Fibroblast of skin of left biceps (primary cell): ENCODE measurements at regions not wholly inside any gene's neighbourhood (a gene's known extent, or its start where the extent isn't known, plus 50 kb on each side); places are given as distances from the start of the nearest gene placed in this dataset.
"Not testable (repeated sequence)": the region's sequence is repeated elsewhere in the genome, so short reads cannot be mapped to it uniquely, and the experiment has no call there.

ENCODE experiments used
- DNase-seq, 2 experiments: peaks; one replicate each; pipeline ENCODE4 v3.0.0-alpha.2; 2013; ENCODE audit warnings: low read depth in 2 of 2

DNA sequence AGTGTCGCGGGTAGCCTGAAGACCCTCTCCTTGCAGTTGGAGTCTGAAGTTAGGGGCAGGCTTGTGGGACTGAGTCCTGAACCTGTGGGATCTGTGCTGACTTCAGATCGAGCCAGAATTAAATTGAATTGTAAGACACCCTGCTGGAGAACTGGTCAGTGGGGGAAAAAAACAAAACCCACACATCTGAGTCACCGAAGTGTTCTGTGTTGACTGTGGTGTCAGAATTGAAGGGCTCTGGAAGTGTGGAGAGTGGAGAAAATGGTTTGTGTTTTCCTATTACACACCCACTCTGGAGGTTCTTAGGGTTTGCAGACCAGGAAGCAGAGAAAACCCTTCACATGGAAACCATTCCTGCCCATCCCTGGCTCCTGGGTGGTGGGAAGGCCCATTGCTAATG is 209.5 kb upstream of the GALNT2 start:
- no peak for DNase-seq

DNA sequence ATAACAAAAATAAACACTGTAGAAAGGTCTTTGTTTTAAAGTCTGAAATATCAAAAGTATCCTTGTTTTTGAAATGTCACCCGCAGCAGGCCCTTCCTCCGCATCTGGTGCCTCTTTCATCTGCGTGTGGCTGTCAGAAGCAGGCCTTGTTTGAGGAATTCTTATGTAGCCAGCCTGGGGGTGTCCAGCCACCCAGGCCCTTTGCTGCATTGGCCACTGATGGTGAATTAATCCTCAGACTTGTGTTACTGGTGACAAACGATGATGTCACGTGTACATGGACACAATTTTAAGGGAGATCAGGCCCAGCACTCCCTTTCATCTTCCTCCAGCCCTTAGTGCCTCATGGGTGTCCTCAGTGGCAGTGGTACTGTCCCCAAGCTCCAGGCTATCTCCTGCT is 208.0 kb upstream of the GALNT2 start:
- no peak for DNase-seq

DNA sequence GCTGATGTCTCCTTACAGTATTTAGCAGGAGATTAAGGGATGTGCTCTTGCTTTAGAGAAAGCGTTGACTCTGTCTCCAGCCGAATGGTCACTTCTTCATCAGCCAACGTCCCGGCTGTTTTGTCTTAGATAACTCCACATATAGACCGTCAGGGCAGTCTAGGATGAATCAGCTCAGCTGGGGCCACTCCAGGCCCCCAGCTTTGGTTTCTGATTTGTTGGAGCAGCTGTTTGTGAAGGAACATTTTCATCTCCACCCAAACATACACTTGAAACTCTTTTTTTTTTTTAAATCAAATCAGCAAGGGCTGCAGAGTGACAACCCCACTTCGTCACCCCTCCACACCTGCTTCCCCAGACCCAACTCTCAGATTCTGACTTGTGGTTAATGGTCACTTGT is 206.1 kb upstream of the GALNT2 start:
- DNase-seq = no peak

DNA sequence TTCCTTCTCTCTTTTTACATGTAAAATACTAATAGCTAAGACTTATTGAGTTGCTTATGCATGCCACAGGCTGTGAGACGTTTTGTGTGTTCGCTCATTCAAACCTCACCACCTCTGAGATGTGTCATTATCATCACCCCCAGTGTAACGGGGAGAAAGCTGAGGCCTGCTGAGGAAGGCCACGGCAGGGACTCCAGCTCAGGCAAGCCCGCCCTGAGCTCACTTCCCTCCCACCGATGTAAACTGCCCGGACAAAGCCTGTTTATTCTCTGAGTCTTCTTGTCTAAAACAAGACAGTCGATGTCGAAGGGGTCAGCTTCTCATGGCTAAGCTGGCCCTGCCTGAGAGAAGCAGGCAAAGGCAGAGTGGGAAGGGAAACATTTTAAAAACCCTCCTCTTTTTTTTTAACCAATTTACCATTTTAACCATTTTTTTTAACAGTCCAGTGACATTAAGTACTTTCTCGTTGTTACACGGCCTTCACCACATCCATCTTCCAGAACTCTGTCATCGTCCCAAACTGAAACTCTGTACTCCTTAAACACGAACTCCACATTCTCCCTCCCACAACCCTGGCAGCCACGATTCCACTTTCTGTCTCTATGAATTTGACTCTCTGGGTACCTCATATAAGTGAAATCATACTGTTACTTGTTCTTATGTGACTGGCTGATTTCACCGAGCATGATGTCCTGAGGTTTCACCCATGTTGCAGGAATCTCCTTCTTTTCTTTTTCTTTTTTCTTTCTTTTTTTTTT is 204.8 kb upstream of the GALNT2 start:
- DNase-seq = no peak

DNA sequence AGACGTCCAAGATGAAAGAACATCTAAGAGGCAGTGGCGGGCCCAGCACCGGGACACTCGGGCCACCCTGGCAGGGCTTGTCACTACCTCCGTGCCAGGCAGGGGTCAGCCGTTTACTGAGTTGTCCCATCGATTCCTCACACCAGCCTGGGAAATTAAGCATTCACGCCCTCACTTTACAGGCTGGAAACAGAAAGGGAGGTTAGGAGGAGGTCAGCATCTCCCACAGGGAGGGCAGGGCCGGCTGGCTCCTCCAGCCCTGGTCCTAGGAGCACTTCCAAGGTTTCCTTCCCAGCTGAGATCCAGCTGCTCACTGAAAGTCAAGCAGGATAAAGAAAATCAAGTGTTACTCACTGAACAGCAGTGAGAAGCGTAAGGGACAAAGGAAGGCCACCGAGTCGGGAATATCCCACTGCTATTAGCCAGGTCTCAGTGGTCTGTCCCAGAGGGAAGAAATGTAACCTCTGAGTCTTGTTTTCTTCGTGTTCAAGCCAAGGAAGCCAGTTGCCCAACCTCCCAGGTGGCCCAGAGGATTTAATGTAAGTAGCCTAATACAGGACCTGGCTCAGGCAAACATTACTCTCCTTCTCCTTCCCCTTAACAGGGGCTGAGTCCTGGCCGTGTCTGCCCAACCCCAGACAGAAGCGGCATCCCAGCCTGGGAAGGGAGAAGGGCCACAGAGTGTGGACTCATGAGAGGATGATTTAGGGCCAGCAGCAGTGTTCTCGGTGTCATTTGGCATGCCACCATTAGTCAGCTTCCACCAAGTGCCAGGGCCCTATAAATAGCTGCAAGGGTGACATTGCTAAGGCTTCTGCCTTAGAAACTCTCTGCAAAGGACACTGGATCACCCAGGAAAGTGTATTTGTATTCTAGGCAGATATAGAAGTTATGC is 203.1 kb upstream of the GALNT2 start:
- DNase-seq = no peak

DNA sequence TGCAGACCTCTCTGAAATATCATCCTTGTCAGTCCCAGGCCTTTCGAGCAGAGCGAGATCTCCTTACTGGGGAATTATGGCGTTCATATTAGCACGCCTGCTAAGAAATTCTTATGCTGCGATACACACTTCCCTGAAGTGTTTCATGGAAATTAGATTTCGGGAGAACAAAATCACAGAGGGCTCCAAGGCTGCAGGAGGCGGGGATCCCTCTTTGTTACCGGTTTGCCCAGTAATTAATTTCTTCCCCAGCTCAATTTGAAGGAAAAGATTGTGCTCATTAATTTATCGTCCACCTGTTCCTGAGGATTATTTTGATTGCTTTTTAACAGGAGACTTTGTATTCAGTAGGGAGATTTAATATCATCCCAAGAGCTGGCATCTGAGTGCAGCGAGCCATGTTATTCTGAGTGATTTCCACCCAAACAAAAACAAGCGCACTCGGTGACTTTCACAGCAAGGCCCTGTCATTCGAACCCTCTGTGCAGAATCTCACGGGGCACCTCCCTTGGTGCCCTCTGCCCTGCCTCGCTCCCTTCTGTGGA is 202.3 kb upstream of the GALNT2 start:
- no peak for DNase-seq

DNA sequence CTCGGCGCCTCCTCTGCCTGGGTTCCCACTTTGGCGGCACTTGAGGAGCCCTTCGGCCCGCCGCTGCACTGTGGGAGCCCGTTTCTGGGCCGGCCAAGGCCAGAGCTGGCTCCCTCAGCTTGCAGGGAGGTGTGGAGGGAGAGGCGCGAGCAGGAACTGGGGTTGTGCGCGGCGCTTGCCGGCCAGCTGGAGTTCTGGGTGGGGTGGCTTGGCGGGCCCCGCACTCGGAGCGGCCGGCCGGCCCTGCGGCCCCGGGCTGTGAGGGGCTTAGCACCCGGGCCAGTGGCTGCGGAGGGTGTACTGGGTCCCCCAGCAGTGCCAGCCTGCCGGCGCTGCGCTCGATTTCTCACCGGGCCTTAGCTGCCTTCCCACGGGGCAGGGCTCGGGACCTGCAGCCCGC is 201.7 kb upstream of the GALNT2 start:
- DNase-seq = not testable (repeated sequence)

DNA sequence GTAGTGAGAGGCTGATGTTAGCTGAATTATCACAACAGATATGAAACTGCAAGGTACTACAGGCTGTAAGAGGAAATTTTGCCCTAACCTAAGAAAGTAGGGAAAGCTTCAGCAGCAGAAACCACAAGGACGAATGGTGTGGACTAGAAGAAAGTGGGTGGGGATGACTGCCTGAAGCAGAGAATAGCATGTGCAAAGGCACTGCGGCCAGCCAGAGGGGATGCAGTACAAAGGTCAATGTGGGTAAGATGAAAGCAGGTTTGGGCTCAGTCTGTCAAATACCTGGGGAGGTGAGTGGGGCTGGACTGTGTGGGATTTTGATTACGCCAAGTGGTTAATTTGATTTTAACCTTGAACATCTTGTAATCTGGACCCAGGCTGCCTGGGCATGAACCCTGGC is 199.3 kb upstream of the GALNT2 start:
- no peak for DNase-seq

DNA sequence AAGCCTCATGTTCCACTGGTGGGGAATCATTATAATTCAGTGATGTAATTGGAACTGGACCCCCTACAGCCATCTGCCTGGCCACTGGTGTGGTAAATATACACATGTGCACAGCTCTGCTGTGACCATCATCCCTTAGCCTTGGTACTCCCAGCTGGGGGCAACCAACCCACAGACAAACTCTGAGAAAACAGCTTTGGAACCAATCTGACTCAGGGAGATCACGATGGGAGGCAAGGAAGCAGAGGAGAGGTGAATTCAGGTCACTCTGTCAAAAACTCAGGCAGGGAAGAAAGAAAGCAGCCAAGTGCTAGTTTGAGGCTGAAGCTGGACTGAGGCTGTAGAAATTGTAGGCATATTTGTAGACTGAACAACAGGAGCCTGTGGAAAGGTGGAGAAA is 197.8 kb upstream of the GALNT2 start:
- no peak for DNase-seq

DNA sequence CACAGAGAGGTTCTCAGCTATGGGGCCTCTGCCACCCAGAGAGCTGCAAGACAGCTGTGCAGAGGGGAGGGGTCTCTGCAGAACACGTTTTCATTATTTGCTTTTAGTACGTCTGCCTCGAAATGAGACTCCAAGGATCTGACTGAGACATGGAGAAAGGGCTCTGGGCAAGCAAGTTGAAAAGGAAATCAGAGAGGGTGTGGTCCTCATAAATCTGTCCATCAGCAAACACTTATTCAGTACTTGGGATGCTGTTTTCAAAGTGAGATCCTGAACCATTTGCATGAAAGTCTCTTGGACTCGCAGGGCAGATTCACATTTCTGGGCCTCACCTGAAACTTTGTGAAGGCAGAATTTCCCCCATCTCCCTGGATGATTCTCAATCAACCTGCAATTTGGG is 197.4 kb upstream of the GALNT2 start:
- no peak for DNase-seq

DNA sequence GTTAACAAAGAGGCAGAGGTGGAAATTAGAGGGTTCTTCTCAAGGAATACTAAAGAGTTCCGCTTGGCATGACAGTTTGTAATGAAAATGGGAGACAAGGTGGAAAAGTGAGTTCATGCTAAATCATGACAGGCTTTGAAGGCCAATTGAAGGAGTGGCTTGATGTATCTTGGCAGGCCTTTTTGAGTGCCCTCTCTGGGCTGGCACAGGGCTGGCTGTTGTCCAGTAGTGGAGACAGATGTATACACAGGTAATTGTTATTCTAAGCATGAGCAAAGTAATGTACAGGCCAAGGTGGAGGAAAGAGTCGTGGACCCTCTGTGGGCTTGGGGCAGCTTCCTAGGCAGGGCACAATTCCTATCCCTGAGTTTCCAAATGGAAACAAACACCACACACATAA is 196.7 kb upstream of the GALNT2 start:
- no peak for DNase-seq

DNA sequence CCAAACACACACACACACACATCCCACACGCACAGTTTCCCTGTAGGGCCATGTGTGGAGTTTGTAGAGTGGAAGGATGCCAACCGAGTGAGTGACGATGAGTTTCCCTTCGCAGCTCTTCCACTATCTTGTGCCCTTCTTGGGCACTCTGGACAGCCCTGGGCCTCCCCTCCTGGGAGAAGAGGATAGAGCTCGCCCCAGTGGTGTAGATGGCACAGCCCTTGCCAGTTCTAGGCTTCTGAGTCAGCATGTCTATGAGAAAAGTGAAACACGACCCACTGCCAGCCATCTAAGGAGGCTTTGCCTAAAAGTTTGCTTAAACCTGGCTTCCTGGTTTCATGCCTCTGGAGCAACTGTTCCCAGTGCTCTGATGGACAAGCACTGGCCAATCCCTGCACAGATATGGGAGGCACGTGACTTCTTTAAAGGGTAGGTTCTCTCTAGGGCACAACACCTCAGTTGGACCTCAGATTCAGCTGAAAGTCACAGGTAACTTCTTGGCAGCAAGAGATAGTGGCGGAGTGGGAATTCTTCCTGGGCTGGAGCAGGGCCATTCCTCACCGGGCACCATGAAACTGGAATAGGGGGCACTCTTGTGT is 195.9 kb upstream of the GALNT2 start:
- DNase-seq = no peak

DNA sequence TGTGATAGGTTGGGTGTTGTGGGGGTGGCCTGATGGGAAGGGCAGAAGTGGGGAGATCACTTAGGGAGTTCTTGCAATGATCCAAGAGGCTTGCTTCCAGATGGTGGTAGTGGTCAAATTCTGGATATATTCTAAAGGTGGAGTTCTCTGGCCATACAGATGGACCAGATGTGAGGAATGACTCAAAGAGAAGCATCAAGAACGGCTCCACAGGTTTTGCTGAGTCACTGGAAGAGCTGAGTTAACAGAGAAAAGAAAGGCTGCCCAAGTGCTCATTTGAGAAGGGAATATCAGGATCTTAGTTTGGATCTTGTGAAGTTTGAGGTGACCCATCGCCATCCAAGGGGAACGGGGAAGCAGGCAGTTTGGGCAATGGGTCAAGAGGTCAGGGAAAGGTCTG is 192.9 kb upstream of the GALNT2 start:
- no peak for DNase-seq

DNA sequence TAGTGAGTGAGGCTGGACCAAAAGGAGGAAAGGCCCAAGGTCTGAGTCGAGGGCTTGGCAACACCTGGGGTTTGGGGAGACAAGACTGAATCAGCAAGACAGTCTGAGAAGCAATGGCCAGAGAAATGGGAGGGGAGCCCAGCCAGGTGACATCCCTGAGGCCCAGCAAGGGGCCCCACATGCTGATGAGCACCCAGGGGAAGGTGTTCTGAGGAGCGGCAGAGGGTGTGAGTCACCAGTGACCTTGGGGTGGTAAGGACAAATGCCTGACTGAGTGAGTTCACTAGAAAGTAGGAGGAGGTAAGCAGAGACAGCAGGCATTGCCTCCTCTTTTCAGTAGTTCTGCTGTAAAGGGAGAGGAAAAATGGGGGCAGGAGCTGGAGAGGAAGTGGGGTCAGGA is 192.4 kb upstream of the GALNT2 start:
- DNase-seq = no peak

DNA sequence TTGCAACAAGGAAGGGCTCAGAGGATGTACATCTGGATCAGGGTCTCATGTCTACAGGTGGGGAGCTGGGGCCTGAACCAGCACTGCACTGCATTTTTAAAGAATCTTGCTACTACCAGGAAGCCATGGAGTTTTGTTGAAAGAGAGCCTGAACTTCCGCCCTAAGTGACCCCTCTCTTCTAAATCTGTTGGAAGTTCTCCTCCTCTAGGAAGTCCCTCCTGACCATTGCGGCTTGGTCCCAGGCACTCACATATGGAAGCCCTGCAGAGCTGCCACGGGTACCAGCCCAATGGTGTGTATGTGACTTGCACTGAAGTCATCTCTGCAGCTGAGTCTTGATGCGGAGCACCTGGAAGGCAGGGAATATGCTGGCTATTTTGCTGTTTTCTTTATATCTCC is 192.0 kb upstream of the GALNT2 start:
- DNase-seq = no peak

DNA sequence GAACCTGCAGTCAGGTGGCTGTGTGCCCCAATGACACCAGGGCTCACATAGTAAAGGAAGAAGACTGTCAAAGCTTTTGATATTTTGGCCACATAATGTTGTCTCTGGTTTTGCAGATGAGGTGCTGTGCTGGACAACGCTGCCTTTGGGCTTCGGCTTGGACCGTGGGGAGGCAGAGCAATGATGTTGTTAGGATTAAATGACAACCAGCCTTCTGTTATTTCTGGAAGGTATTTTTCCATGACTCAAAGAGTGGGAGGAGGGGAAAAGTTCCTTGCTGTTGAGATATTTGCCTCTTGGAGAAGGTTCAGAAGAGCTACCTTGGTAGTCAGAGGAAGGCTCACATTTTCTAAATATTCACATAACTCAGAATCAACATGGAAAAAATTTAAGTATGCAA is 187.3 kb upstream of the GALNT2 start:
- DNase-seq = no peak

DNA sequence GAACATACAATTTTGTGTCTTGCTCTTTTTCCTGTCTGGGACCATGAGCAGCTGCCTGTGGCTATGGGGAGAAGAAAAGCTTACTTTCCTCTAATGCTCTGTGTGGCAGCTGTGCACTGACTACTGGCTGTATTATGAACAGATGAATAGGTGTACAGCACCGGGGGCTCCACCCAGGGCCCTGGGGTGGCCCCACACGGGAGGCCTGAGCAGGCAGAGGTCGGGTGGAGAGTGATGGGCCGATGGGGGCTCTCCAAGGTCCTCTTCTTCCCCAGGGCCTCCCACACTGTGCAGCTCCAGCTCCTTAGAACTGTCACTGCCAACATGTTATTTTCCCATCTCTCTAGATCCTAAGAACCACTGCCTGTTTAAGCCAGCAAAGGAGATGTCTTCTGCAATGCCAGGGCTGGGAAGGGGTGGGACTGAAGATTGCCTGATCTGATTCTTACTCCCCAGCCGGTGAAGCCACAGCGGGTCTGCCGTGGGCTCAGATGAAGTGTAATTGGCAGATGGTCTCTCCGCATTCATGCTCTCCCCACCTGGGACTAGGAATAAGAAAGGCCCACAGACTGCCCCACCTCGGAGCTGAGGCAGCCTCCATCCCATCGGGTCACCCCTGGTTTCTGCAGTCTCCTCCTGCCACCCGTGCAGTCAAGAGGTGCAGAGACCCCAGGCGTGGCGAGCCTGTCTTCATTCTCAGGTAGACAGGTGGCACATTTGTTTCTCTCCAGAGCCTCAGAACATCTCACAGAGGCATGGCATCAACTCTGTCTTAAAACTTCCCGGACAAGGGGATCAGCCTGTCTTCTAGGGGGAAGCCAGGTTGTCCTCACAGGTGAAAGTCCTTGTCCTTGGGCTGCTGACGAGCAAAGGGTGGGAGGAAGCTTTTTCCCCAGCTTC is 186.5 kb upstream of the GALNT2 start:
- DNase-seq = no peak

DNA sequence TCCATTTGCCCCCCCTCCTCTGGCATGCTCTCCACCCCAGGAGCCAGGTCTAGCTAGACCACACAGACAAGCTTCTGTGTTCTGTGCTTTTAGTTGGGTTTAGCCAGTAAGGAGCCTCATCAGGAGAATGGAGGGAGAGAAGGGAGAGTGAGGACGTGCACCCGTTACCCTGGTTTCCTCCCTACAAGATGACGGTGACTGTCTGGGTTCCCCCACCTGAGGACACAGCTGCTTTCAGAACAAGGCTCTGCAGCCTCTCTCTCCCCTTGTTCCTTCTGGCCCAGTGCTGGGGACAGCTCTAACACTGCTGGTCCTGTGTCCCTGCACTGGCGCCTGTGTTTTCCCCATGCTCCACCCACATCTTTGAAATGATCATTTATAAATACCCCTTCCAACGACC is 184.4 kb upstream of the GALNT2 start:
- no peak for DNase-seq

DNA sequence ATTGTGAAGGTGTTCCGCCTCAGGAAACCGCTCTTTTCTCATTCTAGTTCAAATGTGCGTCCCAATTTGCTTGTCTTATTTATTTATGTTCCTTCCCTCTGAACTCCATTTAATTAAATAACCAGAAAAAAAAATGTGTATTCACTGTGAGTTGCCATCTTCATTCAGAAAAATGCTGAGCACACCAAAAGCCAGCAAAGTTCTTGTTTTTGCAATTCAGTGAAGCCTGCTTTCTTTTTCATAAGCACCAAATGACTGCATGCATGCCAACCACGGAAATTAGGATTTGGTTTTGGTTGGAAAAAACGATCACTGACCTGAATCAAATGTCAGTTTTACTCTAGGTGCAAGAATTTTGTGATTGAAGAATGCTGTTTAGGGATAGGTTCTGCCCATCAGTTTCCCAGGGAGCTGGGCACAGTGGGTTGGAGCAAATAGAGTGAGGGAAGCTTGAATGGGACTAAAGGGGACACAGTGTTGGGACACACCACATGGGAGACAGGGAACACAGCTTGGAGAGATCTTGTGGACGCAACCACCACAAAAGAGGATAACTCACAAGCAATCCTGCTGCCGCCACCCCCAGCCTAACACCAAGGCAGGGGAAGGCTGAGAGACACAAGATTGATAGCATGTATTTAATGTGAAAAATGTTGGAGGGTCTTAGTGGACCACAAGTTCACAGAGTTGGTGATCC is 183.4 kb upstream of the GALNT2 start:
- DNase-seq = no peak

DNA sequence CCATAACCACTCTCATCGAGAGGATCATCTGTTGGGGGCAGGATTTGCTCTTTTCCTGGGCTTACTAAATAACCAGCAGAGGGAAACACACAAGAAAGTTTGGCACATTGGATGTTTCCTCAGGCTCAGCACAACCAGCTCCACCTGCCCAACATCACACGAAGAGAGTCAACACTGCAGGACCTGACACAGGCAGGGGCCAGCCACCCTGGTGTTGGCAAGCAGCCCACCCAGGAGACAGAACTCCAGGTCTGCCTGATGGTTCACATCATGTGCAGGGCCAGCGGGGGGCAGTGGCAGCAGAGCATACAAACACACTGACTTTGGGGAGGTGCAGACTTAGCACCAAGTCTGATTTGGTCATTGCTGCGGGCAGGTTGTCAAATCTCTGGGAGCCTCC is 182.3 kb upstream of the GALNT2 start:
- DNase-seq = no peak
